DMS 273 (cell line): ENCODE measurements at regions not wholly inside any gene's neighbourhood (a gene's known extent, or its start where the extent isn't known, plus 50 kb on each side); places are given as distances from the start of the nearest gene placed in this dataset.
"Not testable (repeated sequence)": the region's sequence is repeated elsewhere in the genome, so short reads cannot be mapped to it uniquely, and the experiment has no call there.

Source experiments
- DNase-seq: peaks from one replicate; lab custom pipeline; 2025; ENCODE audit not compliant: unreplicated experiment; lab: John Stamatoyannopoulos, UW

DNA sequence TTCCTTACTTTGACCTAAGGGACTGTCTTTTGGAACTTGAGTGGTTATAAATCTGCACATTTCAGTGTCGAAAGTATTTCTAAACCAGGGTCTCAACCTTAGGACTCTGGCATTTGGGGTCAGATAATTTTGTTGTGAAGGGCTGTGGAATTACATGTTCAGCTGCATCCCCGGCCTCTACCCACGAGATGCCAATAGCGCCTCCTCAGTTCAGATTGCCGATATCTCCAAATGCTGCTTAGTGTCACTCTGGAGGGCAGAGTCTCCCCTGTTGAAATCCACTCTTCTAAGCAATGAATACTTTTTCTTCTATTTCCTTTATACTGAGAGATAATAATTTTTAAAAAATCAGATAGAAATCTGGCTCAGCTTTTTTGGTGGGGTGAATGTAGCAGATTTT, 379.4 kb upstream of the RGS6 start:
- DNase-seq: no peak

DNA sequence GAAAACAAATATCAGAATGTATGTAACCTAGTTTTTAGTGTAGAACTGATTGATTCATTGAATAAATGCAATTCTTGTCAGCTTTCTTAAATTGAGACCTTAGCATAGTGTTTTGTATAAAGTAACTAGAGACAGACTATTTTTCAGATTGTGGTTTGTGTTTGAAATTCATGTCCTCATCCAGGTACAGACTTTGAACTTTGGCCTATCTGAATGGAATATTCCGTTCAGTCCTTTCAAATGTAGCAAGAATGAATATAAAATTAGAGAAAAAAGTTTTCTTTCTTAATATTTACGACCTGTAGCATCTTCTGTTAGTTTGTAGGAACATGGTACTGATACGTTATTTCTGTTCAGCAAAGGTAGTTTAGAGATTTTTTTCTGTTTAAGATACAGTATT, 378.4 kb upstream of the RGS6 start:
- DNase-seq: no peak

DNA sequence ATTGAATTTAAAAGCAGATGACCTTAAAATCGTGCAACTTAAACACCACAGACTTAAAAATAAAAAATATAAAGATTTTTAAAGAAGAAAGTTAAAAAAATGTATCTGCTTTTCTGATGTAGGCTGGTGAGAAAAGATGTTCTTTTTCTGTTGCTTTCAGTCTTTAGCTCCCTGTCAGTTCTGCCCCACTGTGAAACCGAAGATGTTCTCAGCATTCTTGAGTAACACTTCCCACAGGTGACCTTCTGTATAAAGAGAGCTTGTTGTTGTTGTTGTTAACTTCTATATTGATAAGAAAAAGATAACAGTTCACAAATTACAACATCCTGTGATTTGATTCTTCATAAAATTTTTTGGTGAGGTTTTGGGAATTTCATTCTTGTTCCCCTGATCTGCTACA, 377.9 kb upstream of the RGS6 start:
- DNase-seq: no peak

DNA sequence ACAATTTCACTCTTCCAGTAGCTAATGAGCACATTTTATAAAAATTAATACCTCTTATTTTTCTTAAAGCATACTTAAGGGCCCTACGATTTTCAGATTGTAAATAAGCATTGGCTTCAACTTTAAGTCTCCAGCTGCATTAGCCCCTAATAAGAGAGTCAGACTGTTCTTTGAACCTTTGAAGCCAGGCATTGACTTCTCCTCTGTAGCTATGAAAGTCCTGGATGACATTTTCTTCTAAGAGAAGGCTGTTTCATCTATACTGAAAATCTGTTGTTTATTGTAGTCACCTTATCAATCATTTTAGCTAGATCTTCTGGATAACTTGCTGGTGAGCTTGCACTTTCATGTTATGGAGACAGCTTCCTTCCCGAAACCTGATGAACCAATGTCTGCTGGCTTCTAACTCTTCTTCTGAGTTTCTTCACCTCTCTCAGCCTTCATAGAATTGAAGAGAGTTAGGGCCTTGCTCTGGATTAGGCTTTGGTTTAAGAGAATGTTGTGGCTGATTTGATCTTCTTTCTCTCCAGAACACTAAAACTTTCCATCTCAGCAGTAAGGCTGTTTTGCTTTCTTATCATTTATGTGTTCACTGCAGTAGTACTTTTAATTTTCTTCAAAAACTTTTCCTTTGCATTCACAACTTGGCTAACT, 377.1 kb upstream of the RGS6 start:
- DNase-seq: no peak

DNA sequence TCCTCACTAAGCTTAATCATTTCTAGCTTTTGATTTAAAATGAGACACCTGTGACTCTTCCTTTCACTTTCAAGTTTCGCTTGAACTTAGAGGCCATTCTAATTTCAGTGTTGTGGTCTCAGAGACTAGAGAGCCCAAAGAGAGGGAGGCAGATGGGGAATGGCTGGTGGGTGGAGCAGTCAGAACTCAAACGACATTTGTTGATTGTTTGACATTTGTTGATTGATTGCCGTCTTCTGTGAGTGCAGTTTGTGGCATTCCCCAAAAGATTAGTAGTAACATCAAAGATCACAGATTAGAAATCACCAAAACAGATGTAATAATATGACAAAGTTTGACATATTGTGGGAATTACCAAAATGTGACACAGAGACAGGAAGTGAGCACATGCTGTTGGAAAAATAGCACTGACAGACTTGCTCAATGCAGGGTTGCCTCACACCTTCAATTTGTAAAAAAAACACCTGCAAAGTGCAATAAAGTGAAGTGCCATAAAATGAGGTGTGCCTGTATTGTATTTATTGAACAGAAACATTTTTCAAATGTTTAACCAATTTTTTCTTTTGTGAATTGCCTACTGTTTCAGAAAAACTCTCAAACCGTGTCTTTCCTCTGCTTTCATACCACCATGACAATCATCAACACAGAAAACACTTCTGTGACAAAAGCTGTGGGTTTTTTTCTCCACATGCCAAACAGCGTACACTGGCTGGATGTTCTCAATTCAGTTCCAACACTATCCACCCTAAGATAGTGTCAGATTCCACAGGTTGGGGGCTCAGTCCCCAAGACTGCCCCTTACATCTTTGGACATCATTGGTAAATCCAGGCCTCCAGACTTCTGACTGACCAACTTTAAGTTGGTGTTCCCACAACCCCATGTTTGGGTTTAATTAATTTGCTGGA, 376.3 kb upstream of the RGS6 start:
- DNase-seq: peak; percentile 24

DNA sequence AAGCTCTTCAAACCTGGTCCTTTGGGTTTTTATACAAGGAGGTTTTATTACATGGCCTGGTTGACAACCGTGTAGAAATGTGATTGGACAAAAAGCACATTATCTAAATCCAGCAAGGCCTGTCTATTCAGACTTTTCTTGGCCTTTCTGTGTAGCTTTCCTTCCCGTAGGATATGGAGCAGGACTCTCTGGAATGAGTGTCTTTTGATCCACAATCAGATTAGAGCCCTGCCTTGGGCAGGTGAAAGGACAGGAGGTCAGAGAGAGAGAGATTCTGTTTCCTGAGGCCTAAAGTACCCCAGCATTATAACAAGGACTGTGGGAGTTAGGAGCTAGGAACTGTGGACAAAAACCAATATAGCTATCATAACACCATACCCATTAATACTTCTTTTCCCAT, 375.5 kb upstream of the RGS6 start:
- no peak for DNase-seq

DNA sequence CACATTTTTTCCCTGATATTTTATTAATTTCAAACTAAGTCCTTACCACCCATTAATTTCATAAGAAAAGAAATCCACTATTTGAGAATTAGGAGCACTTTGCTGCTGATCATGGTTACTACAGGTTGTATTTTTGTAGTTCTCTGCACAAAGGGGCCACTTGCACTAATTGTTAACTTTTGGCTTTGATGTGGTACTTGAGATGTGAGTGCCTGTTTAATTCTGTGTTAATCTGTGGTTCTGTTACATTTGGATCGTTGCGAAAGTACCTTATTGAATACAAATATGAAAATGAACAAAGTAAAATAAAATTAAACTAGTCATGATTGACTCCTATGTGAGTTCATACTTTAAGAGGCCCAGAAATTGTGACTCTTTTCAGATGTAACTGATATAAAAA, 374.9 kb upstream of the RGS6 start:
- no peak for DNase-seq

DNA sequence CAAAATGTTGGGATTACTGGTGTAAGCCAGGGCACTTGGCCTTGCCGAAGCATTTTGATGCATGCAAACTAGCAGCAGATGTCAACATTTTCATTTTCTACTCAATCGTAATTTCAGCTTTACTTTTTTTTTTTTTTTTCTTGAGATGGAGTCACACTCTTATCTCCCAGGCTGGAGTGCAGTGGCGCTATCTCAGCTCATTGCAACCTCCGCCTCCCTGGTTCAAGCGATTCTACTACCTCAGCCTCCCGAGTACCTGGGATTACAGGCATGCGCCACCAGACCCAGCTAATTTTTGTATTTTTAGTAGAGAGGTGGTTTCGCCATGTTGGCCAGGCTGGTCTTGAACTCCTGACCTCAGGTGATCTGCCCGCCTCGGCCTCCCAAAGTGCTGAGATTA, 373.3 kb upstream of the RGS6 start:
- DNase-seq: not testable (repeated sequence)

DNA sequence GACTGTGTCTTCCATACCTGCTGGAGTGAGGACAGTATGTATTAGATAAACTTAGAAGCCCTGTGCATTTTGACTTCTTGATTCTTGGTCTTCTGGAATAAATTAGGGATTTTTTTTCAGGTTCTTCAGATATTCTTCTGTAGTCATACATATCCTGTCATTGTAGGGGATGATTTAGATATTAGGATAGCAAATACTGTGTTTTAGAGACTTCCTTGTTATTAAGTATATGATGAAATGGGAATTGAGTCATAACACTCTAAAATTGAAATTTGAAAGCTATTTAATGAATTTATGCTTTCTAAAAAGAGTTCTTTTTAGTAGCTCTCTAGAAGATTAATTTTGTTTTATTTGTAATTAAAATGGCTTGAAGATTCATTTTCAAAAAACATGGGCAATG, 371.5 kb upstream of the RGS6 start:
- no peak for DNase-seq

DNA sequence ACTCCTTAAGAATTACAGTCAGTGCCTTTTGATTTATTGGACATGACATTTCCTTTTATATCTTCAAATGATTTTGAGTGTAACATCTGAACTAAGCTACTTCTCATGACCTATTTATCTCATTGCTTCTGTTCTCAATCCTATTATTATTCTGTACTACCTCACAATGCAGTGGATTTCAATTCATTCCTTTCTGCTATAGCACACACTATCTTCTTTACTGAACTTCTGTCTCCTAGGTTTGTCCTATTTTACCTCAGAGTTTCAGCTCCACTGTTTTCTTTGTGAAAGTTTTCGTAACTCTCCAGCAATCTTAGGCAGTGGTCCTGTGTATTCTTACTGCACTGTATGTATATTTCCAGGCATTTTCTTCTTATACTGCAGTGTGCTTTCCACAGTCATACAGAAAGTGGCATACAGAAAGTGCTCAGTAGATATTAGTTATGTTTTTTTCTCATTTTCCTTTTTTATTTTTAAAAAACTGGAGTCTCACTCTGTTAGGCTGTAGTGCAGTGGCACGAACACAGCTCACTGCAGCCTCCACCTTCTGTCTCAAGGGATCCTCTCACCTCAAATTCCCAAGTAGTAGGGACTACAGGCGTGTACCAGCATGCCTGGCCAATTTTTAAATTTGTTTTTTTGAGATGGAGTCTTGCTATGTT, 368.6 kb upstream of the RGS6 start:
- no peak for DNase-seq

DNA sequence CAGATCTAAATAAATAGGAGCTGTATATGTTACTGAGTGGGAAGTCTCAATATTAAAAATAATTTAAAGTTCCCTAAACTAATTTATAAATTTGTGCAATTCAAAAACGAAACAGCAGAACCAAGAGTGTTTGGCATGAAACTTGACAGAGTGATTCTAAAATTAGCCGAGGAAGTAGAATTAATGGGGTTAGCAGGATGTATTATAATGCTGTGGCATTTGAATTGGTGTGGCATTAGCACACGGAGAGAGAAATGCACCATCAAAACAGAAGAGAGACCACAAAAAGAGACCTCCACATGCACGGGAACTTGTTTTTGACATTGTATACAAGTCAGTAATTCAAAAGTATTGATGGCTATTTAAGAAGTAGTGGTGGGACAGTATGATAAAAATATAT, 366.0 kb upstream of the RGS6 start:
- DNase-seq: no peak

DNA sequence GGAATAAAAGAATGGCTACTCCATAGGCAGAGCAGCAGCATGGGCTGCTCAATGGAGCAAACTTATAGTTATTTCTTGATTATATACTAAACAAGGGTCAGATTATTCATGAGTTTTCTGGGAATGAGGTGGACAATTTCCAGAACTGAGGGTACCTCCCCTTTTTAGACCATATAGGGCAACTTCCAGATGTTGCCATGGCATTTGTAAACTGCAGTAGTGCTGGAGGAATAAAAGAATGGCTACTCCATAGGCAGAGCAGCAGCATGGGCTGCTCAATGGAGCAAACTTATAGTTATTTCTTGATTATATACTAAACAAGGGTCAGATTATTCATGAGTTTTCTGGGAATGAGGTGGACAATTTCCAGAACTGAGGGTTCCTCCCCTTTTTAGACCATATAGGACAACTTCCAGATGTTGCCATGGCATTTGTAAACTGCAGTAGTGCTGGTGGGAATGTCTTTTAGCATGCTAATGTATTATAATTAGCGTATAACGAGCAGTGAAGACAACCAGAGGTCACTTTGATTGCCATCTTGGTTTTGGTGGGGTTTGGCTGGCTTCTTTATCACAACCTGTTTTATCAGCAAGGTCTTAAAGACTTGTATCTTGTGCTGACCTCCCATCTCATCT, 364.6 kb upstream of the RGS6 start:
- DNase-seq: not testable (repeated sequence)

DNA sequence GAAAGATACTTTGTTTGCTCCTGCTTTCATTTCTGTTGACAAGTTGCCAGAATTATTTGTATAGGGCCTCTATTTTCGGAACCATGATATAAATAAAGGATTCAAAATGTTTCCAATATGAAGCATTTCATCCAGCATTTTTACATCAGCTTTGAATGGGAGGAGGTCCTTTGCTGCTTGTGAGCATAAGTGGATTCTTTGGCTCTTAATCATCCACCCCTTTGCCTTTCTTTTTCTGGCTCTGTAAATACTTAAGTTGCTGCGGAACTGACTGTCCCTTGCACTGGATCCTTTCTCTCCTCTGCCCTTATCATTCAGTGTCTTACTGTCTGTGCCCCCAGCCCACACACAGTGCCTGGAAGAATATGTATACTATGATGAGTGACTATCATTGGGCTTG, 357.3 kb upstream of the RGS6 start:
- no peak for DNase-seq

DNA sequence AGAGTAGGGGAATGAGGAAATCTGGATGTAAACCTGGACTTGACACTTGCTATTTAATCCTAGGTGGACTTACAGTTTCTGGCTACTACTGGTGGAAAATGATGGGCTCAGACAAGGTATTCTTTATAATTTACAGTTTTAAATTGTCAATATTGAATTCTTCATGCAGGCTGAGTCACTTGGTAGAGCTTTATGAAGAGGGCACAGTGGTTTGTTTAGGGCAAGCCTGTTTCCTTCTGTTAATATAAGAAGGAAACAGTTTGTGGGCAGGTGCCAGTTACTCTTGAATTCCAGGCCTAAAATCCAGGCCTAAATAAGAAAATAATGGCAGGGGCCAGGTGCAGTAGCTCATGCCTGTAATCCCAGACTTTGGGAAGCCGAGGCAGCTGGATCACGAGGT, 355.8 kb upstream of the RGS6 start:
- no peak for DNase-seq

DNA sequence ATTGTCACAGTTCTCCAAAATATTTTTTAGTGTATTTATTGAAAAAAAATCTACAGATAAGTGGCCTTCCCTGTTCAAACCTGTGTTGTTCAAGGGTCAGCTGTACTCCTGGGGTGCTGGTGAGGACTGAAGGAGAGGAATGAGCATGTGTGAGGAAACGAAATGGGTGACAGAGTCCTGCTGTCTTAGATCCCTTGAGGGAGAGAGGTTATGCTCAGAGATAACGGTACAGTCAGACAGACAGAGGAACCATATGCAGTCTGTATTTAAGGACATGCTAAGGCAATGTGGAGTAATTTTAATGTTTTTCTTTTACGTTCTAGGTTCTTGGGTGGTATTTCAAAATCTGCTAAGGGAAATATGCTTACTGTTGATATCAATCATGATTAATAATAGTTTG, 352.9 kb upstream of the RGS6 start:
- no peak for DNase-seq

DNA sequence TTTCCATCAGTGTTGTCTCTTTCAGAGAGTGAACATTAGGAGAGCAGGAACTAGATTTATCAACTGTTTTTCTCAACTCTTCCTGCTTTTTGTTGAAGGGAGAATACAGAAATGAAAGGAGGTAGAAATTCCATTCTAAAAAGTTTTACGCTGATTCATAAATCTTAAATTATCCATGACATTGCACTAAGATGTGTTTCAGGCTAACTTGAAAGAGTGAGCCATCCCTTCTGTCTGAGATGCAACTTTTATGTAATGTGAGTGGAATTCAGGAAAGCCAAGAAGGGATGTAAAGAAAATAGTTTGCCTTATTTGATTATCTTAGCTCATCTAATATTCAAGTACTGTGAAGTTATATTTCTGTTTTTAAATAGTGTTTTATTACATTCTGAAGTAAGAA, 349.5 kb upstream of the RGS6 start:
- no peak for DNase-seq

DNA sequence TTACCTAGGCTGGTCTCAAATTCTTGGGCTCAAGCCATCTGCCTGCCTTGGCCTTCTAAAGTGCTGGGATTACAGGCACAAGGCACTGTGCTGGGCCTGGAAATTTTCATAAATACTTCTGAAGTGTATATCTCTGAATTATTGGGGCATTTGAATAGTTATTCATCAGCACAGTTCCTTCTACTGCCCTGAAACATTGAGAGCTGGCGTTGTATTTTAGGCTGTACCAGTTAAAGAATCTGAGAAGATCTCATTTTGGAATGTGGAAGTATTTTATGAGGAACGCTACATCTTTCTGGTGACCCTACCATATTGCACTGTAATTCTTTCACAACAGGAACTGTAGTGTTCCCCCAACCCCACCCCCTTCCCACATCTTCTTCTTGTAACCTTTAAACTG, 349.0 kb upstream of the RGS6 start:
- peak; percentile 30 for DNase-seq

DNA sequence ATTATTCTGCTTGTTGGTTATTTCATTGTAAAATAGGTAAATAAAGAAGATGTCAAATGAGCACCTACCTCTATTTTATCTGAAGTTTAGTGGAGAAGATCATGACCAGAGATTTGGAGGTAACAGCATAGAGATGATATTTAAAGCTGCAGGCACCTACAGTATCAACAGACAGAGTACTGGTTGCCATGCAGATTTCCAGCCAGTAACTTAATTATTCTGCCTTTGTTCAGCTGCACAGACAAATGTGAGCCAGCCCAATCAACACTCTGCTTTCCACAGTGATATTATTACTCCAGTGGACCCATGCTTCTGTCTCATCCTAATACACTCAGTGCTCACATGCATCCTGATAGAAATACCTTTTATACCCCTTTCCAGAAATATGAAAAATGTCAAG, 348.5 kb upstream of the RGS6 start:
- DNase-seq: no peak

DNA sequence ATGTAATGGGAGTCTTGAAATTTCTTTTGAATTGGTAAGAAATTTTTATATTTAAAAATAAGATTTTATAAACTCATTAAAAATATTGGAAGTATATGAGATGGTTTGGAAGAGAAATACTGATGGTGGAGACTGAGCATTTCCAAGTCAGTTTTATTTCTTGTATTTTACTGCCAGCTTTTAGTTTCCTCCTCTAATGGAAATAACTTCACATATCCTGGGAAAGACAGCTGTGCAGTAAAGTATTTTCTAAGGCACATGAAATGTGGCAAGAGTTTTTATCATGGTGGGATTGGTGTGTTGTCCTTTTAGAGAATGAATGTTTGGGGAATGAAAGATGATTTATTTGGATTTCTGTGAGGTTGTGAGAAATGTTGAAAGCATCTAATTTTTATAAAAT, 346.9 kb upstream of the RGS6 start:
- no peak for DNase-seq

DNA sequence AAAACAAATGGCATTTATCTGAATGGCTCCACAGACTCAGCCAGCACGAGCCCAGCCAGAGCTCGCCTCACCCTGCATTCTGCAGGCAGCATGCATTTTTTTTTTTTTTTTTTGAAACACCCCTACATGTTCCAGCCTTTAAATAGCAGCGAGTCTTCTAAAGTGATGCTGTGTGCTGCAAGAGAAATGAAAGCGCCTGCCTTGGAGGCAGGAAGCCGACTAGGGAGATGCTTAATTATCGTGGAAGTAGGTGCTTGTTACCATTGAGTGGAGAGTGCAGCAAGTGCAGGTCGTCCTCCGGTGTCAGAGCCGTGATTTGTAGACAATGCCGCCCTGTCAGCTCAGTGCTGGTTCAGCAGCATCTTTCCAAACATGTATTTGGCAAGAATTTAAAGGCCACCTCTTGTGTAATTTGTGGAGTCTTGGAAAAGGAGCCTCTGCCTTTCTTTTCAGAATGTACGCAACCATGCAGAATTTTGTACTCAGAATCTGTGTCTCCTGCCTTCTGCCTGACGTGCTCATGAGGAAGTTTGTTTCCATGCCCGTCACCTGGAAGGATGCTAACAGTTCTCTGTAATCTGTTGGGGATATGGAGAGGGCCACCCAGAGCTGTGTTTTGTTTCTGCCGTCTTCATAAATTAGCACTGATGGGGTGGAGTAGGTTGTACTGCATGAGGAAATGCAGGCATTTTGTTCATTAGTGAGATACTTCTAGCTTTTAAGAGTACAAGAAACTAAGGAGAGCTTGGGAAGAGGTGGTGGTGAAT, 345.9 kb upstream of the RGS6 start:
- DNase-seq: no peak

DNA sequence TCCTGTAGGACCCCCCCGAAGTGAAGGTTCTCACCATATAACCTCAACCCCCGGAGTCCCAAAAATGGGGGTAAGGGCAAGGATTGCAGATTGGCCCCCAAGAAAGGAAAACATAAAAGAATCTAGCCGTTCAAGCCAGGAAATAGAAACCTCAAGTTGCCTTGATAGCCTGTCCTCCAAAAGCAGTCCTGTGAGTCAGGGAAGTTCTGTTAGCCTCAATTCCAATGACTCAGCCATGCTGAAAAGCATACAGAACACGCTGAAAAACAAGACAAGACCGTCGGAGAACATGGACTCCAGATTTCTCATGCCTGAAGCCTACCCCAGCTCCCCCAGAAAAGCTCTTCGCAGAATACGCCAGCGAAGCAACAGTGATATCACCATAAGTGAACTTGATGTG, 344.2 kb upstream of the RGS6 start:
- no peak for DNase-seq
